OCI-LY1 (cell line): ENCODE measurements at regions not wholly inside any gene's neighbourhood (a gene's known extent, or its start where the extent isn't known, plus 50 kb on each side); places are given as distances from the start of the nearest gene placed in this dataset.

Experiments
- H2AFZ ChIP-seq: fragments of 200-600 bp; sonication (generic), shearing (Covaris generic); 2 replicates; pipeline ENCODE4 v1.6.0; 2014; ENCODE audit warnings: antibody characterized with exemption, mild to moderate bottlenecking, low read length
- H3F3A ChIP-seq: fragments of 200-600 bp; sonication (generic), shearing (Covaris generic); 2 replicates; pipeline ENCODE4 v1.6.0; 2014; ENCODE audit warnings: mild to moderate bottlenecking, antibody characterized with exemption, low read length, moderate library complexity; ENCODE audit not compliant: insufficient read depth
- H3K27ac ChIP-seq: fragments of 200-600 bp; sonication (generic); 2 replicates; pipeline ENCODE4 v1.5.1; 2014; ENCODE audit warnings: low read length, mixed run types, mild to moderate bottlenecking, low read depth; ENCODE audit not compliant: poor library complexity, severe bottlenecking
- H3K27me3 ChIP-seq: fragments of 200-600 bp; sonication (generic); 2 replicates; pipeline ENCODE4 v1.6.0; 2014; ENCODE audit warnings: antibody characterized with exemption, mild to moderate bottlenecking, low read length, moderate library complexity; ENCODE audit not compliant: insufficient read depth
- H3K36me3 ChIP-seq: fragments of 200-600 bp; sonication (generic); 2 replicates; pipeline ENCODE4 v1.6.1; 2014; ENCODE audit warnings: mild to moderate bottlenecking, antibody characterized with exemption, low read length, moderate library complexity, mixed read lengths; ENCODE audit not compliant: insufficient read depth
- H3K4me1 ChIP-seq: fragments of 200-600 bp; sonication (generic); 2 replicates; pipeline ENCODE4 v1.5.1; 2014; ENCODE audit warnings: mild to moderate bottlenecking, low read length, moderate library complexity; ENCODE audit not compliant: insufficient read depth, severe bottlenecking
- H3K4me2 ChIP-seq: fragments of 200-600 bp; sonication (generic), shearing (Covaris generic); 2 replicates; pipeline ENCODE4 v1.6.1; 2014; ENCODE audit warnings: low read length
- H3K4me3 ChIP-seq: fragments of 200-600 bp; sonication (generic); 2 replicates; pipeline ENCODE4 v1.5.1; 2014; ENCODE audit warnings: low read length, low read depth, mild to moderate bottlenecking, mixed read lengths; ENCODE audit not compliant: poor library complexity, severe bottlenecking
- H3K79me2 ChIP-seq: fragments of 200-600 bp; shearing (Covaris generic); 2 replicates; pipeline ENCODE4 v1.6.1; 2016; ENCODE audit warnings: mixed run types, low read length, mixed read lengths; ENCODE audit not compliant: insufficient read depth
- H3K9ac ChIP-seq: fragments of 200-600 bp; sonication (generic), shearing (Covaris generic); 2 replicates; pipeline ENCODE4 v1.6.1; 2014; ENCODE audit warnings: mild to moderate bottlenecking, low read length, mixed read lengths
- H3K9me2 ChIP-seq: fragments of 200-600 bp; sonication (generic), shearing (Covaris generic); 2 replicates; pipeline ENCODE4 v1.6.1; 2014; ENCODE audit warnings: low read depth, mild to moderate bottlenecking, low read length, mixed read lengths
- H3K9me3 ChIP-seq: fragments of 200-600 bp; shearing (Covaris generic); 2 replicates; pipeline ENCODE4 v1.6.1; 2014; ENCODE audit warnings: low read length, mixed read lengths
- H4K20me1 ChIP-seq: fragments of 200-600 bp; sonication (generic), shearing (Covaris generic); 2 replicates; pipeline ENCODE4 v1.6.0; 2016; ENCODE audit warnings: mild to moderate bottlenecking, low read length; ENCODE audit not compliant: insufficient read depth
- EZH2 ChIP-seq: fragments of 200-600 bp; sonication (generic), shearing (Covaris generic); IDR thresholded peaks from 2 replicates; pipeline ENCODE4 v1.8.0; 2017; ENCODE audit warnings: borderline replicate concordance, mixed run types, mild to moderate bottlenecking, antibody characterized with exemption, low read length, moderate library complexity, mixed read lengths
- TF ChIP-seq, protein P1 (sequence below): fragments of 200-600 bp; sonication (generic), shearing (Covaris generic); IDR thresholded peaks from 2 replicates; pipeline ENCODE4 v1.5.1; 2017; ENCODE audit warnings: mild to moderate bottlenecking, antibody characterized with exemption, low read length, moderate library complexity, mixed read lengths

DNA sequence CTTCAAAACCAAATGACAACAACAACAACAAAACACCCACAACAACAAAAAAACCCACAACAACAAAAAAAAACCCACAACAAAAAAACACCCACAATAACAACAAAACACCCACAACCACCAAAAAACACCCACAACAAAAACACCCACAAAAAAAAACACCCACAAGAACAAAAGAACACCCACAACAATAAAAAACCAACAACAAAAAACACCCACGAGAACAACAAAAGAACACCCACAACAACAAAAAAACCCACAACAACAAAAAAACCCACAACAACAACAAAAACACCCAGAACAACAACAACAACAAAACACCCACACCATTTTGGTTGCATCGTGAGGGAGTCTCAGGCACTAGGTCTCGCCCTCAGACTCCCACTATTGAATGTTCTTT is 117.8 kb downstream of the C16orf95 start:
- H3F3A ChIP-seq: no peaks in the 10 kb centered on the region
- H3K9me2 ChIP-seq: no peaks in the 10 kb centered on the region
- 0 out of 2 replicates have a peak, but pooled peaks cover 2% of the 10 kb centered on the region for H3K27me3 ChIP-seq
- no peak overlapping the region for H3K9ac ChIP-seq
- H3K4me3 ChIP-seq: no peak overlapping the region
- H3K79me2 ChIP-seq: no peaks in the 10 kb centered on the region
- H3K4me1 ChIP-seq: no peaks in the 10 kb centered on the region
- H3K4me2 ChIP-seq: no peak overlapping the region
- H2AFZ ChIP-seq: no peak overlapping the region
- no peak for TF ChIP-seq EZH2
- TF ChIP-seq, protein P1, sequence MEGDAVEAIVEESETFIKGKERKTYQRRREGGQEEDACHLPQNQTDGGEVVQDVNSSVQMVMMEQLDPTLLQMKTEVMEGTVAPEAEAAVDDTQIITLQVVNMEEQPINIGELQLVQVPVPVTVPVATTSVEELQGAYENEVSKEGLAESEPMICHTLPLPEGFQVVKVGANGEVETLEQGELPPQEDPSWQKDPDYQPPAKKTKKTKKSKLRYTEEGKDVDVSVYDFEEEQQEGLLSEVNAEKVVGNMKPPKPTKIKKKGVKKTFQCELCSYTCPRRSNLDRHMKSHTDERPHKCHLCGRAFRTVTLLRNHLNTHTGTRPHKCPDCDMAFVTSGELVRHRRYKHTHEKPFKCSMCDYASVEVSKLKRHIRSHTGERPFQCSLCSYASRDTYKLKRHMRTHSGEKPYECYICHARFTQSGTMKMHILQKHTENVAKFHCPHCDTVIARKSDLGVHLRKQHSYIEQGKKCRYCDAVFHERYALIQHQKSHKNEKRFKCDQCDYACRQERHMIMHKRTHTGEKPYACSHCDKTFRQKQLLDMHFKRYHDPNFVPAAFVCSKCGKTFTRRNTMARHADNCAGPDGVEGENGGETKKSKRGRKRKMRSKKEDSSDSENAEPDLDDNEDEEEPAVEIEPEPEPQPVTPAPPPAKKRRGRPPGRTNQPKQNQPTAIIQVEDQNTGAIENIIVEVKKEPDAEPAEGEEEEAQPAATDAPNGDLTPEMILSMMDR: no peak
- no peaks in the 10 kb centered on the region for H3K9me3 ChIP-seq
- no peaks in the 10 kb centered on the region for H4K20me1 ChIP-seq
- no peak overlapping the region for H3K27ac ChIP-seq
- H3K36me3 ChIP-seq: no peaks in the 10 kb centered on the region

DNA sequence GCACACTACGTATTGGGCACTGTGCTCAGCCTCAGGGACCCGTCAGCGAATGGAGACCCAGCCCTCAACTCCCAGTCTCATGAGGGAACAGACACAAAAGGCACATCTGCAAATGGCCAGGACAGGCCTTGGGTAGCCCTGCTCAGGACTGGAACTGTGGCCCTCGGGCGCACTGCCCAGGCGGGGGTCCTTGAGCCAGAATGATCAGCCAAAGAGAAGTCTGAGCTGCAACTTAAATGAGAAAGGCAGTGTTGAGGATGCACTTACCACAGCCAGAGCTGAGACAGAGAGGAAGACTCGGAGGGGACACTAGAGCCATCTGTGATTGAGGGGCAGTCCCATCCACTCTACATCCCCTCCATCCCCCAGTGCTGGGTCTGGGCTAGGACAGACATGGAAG is 117.3 kb downstream of the C16orf95 start:
- H3K27me3 ChIP-seq: no peaks in the 10 kb centered on the region
- H3K79me2 ChIP-seq: no peaks in the 10 kb centered on the region
- H3K9ac ChIP-seq: no peak overlapping the region
- H3K27ac ChIP-seq: no peak overlapping the region
- H3K4me2 ChIP-seq: no peak overlapping the region
- no peaks in the 10 kb centered on the region for H3K9me3 ChIP-seq
- H3K4me3 ChIP-seq: no peak overlapping the region
- H4K20me1 ChIP-seq: no peaks in the 10 kb centered on the region
- no peaks in the 10 kb centered on the region for H3K36me3 ChIP-seq
- H3K4me1 ChIP-seq: no peaks in the 10 kb centered on the region
- H3K9me2 ChIP-seq: no peaks in the 10 kb centered on the region
- H2AFZ ChIP-seq: no peak overlapping the region
- H3F3A ChIP-seq: no peaks in the 10 kb centered on the region
- TF ChIP-seq EZH2: no peak
- TF ChIP-seq, protein P1: no peak

DNA sequence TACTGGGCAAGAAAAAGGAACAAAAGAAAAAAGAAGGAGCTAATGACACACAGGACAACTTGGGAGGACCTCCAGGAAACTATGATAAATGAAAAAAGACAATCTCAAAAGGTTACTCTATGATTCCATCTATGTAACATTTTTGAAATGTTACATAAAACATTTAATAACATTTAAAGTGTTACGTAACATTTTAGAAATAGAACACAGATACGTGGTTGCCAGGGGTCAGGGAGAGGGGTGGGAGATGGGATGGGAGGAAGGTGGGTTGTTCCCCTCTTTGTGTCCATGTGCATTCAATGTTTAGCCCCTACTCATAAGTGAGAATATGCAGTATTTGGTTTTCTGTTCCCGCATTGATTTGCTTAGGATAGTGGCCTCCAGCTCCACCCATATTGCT is 116.6 kb downstream of the C16orf95 start:
- H3K27ac ChIP-seq: no peak overlapping the region
- no peaks in the 10 kb centered on the region for H3K9me3 ChIP-seq
- no peaks in the 10 kb centered on the region for H3K9me2 ChIP-seq
- no peaks in the 10 kb centered on the region for H3K4me1 ChIP-seq
- H3K9ac ChIP-seq: no peak overlapping the region
- no peak overlapping the region for H3K4me3 ChIP-seq
- H3K79me2 ChIP-seq: no peaks in the 10 kb centered on the region
- H3K27me3 ChIP-seq: no peaks in the 10 kb centered on the region
- TF ChIP-seq EZH2: no peak
- TF ChIP-seq, protein P1: no peak
- no peak overlapping the region for H2AFZ ChIP-seq
- no peaks in the 10 kb centered on the region for H4K20me1 ChIP-seq
- no peak overlapping the region for H3K4me2 ChIP-seq
- H3K36me3 ChIP-seq: no peaks in the 10 kb centered on the region
- no peaks in the 10 kb centered on the region for H3F3A ChIP-seq
